H1 (cell line): ENCODE measurements at regions not wholly inside any gene's neighbourhood (a gene's known extent, or its start where the extent isn't known, plus 50 kb on each side); places are given as distances from the start of the nearest gene placed in this dataset.

ENCODE experiments used
- BCL11A ChIP-seq, 2 experiments: IDR thresholded peaks; one replicate each; pipeline ENCODE4 v1.6.1; 2011; ENCODE audit warnings: low read depth in 2 of 2, low read length in 2 of 2, mild to moderate bottlenecking in 2 of 2
- TF ChIP-seq, protein P1 (sequence below), 3 experiments: IDR thresholded peaks; 1 replicate in 2 of 3; 2 replicates in 1 of 3; pipeline versions ENCODE4 v1.5.1 to v1.6.1; 2011; ENCODE audit warnings: low read length in 3 of 3, mild to moderate bottlenecking in 3 of 3, inconsistent platforms in 2 of 3, low read depth in 1 of 3, moderate library complexity in 1 of 3; ENCODE audit not compliant: insufficient read depth in 1 of 3; ENCODE audit errors: control extremely low read depth in 1 of 3

DNA sequence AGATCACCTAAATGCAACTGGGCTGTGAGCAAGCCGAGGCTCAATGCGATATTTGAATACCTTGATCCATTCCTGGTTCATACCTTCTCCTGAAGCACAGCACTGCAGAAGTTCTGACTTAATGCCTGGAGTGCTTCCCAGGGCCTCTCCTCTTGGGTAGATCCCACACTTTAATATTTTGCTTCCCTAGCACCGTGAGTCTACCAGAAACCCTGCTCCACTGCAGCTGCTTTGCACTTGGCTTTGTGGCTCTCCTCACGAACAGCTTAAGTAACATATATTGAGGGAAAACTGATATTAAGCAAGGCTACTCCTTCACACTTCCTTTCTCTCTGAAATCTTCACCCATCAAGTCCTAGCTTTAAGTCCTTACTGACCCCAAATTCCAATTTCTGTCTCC is 51.6 kb upstream of the C13orf42 start:
- TF ChIP-seq, protein P1, sequence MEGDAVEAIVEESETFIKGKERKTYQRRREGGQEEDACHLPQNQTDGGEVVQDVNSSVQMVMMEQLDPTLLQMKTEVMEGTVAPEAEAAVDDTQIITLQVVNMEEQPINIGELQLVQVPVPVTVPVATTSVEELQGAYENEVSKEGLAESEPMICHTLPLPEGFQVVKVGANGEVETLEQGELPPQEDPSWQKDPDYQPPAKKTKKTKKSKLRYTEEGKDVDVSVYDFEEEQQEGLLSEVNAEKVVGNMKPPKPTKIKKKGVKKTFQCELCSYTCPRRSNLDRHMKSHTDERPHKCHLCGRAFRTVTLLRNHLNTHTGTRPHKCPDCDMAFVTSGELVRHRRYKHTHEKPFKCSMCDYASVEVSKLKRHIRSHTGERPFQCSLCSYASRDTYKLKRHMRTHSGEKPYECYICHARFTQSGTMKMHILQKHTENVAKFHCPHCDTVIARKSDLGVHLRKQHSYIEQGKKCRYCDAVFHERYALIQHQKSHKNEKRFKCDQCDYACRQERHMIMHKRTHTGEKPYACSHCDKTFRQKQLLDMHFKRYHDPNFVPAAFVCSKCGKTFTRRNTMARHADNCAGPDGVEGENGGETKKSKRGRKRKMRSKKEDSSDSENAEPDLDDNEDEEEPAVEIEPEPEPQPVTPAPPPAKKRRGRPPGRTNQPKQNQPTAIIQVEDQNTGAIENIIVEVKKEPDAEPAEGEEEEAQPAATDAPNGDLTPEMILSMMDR (IDR thresholded peaks at IDR 0.05; ENCODE audit: control extremely low read depth in 1 of 3, insufficient read depth in 1 of 3, low read depth in 1 of 3, low read length in 3 of 3): no peak
- TF ChIP-seq BCL11A (IDR thresholded peaks at IDR 0.05; ENCODE audit: low read depth in 2 of 2, low read length in 2 of 2): no peak
